ENCODE measurements at regions not wholly inside any gene's neighbourhood (a gene's known extent, or its start where the extent isn't known, plus 50 kb on each side); places are given as distances from the start of the nearest gene placed in this dataset.

GRCh38 chr16:9241177-9241576 is 149.7 kb downstream of the HAPSTR1 start:
- no peak for TF ChIP-seq POLR2A (IDR thresholded peaks at IDR 0.05; ENCODE audit: low read depth, low read length)
- no peak for TF ChIP-seq POLR2AphosphoS5 (IDR thresholded peaks at IDR 0.05; ENCODE audit: low read depth, low read length)

All from GM12891 (cell line).